HG03175 (cell line): ENCODE measurements at regions not wholly inside any gene's neighbourhood (a gene's known extent, or its start where the extent isn't known, plus 50 kb on each side); places are given as distances from the start of the nearest gene placed in this dataset.

Experiments
- ATAC-seq: cut with Tn5 transposase; IDR thresholded peaks from one replicate; pipeline ENCODE4 v1.9.1; 2021; ENCODE audit warnings: mild to moderate bottlenecking, moderate library complexity; ENCODE audit not compliant: unreplicated experiment

DNA sequence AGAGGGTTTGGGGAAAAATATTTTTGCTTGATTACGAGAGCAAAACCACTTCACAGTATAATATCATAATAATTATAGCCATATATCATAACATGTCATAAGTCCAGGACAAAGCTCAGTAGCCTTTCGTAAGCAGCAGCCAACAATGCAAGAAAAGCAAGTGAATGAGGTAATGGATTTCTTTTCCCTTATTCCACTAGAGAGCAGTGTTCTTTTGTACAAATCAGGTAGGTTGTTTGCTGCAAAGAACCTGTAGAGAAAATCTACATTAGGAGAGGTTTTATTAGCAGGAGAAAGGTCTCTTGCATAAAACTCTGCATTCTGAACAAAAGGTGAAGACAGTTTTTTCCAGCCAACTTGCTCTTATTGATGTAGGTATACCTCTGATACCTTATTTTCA, 1033.4 kb downstream of the TLE4 start:
- ATAC-seq, result no peak

DNA sequence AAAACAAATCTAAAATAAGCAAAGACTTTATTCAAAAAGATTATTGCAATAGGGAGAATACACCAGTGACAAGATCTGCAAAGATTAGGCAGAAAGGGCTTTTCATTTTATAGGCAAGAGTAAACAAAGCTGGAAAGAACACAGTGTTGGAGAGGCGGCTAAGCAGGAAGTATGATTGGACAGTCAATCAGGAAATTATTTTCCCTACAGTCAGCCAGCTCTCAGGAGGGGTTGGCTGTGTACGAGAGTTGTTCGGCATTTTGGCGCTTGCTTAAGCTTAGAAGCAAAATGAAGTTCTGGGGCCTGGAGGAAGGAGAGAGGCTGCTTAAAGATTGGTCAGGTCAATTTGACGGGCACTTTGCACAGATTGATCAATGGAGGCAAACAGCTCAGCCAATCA, 1030.5 kb downstream of the TLE4 start:
- no peak for ATAC-seq

DNA sequence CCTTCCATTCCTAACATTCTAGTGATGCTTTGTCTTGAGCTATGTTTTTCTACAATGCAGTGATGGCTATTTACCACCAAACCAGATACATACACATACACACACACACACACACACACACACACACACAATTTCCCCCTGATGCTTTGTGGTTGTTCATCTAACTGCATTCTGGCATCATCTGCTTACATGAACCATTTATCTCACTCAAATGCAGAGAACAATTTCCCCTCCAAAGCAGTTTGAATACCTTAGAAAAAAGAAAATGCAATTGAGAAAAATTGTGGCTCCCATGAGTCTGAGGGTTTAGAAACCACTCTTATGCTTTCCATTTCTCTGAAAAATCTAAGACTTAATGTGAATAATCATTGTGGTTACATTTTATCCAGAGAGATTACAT, 1024.8 kb downstream of the TLE4 start:
- no peak for ATAC-seq

GRCh38 chr9:80595192-80595591, 1023.4 kb downstream of the TLE4 start:
- no peak for ATAC-seq

DNA sequence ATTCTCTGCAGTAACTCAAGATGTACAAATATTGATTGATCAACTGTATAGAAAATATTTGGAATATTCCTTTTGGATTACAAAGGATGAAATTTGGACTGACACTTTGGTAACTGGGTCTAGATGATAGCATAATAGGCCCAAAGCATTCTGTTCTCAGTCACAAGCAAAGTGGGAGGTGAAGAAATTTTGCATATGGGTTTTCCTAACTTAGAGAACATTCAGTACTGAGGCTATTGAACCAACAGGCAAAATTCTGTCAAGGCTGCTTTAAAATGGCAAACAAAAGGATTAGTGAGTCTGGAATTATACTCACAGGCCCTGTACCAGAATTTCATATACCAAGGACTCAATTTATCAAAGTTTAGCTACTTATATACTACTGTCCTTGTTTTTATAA, 1020.6 kb downstream of the TLE4 start:
- no peak for ATAC-seq

DNA sequence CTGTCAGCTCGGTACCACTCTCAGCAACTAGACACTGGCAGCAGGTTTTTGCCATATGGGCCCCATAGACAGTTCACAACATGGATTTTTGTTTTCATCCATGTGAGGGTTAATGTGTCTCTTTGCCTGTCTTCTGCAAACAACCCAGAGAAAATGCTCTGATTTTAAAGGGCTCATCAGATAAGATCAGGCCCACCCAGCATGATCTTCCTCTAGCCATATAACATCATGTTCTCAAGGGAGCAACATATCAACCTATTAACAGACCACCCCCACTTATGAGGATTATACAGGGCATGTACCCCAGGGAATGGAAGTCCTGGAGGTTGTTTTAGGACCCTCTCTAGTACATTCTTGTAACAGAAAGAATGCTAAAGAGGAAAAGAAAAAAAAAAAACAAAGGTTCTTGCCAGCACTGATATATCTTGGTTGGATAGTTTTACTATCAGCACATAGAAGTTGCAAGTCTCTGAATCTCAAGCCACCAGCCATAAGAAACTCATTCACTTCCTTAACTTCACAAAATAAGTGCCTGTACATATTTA, 1015.1 kb downstream of the TLE4 start:
- no peak for ATAC-seq

DNA sequence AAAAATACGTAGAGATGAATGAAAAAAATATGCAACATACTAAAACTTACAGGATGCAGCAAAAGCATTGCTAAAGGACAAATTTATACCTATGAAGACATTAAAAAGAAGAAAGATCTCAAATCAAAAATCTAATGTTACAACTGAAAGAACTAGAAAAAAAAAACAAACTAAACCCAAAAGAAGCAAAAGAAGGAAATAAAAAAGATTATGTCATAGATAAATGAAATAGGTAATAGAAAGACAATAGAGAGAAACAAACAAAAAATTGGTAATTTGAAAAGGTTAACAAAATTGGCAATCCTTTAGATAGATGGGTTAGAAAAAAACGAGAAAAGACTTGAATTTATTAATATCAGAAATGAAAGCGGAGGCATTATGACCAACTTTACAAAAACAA, 1000.2 kb downstream of the TLE4 start:
- ATAC-seq, result no peak

GRCh38 chr9:80569236-80569635, 997.5 kb downstream of the TLE4 start:
- no peak for ATAC-seq

GRCh38 chr9:80561526-80561925, 989.8 kb downstream of the TLE4 start:
- no peak for ATAC-seq

DNA sequence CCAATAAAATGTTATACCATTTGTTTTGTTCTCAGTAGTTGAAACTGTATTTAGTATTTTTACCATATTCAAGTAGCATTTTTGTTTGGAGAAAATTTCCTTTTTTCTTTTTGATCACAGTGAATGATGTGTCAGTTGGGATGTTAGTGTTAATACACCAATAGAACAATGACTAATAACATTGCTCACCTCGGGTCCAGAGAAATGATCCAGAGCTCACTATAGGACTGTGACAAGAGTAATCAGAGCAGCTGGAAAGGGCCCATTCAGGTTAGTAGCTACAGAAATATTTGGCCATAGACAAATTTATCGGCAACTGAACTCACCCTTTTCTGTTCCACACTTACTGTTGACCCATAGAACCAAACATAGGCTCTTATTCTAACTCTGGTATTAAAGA, 989.2 kb downstream of the TLE4 start:
- no peak for ATAC-seq

DNA sequence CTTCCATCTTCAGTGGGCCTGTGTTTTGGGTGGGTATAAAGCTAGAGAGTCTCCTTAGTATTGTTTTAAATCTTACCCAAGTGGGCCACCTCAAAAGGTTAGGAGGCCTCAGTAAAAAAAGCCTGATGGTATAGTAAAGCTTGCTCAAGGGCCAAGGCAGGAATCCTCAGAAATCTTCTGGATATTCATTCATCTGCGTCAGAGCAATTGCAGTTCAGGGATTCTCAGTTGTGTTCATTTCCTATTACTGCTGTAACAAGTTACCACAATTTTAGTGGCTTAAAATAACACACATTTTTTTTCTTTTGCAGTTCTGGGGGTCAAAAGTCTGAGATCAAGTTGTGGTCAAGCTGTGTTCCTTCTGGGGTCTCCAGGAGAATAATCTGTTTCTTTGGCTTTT, 985.5 kb downstream of the TLE4 start:
- ATAC-seq, result no peak

DNA sequence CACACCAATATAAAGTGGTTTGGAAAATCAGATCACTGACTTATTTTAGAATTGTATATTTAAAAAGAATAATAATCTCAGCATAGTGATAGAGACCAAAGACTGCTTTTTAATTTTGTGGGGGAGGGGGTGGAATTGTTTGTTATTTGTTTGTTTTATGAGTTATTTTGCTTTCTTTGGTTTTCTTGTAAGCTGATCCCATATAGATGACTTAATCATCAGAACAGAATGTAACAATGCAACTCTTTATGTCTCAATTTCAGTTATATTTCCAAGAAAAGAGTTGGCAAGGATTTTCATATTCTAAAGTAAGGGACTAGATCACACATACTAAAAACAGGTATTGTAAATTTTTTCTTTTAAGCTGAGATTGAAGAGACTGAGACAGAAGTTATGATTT, 984.9 kb downstream of the TLE4 start:
- no peak for ATAC-seq

- ATAC-seq, result no peak
Measured at GRCh38 chr9:80555782-80556325, 984.1 kb downstream of the TLE4 start.

DNA sequence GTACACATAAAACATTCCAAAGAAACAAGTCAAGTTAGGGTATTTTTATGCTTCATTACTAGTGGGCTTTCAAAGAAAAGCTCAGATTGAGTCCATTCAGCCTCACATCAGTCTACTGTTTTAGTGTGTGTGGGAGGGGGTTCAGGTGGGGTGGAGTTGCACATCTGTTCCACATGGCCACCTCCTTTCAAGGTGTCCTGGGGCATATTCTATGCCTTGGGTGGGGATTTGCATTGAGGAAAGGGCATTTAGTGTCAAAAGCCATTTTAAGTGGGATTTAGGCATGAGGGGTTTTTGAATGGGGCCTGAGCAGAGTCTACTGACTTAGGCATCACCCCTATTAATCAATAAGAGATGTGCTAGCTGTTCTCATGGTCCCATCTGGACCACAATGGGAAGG, 983.1 kb downstream of the TLE4 start:
- no peak for ATAC-seq

DNA sequence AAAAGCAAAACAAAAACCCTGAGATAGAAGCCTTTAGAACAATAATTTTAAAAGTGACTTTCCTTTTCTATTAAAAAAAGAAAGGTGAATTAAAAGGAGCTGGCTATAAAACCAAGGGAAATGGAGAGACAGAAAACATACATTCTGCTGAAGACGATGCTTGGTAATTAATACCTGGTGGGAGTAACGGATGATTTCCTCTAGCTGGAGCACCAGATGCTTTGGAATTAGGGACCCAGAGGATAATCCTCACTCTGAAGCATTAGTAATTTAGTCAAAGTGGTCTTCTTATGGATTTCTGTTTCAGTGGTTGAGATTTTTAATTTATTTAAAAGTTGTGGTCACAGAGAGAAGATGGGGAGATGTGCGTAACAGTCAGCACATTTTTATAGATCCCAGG, 982.5 kb downstream of the TLE4 start:
- ATAC-seq, result no peak

DNA sequence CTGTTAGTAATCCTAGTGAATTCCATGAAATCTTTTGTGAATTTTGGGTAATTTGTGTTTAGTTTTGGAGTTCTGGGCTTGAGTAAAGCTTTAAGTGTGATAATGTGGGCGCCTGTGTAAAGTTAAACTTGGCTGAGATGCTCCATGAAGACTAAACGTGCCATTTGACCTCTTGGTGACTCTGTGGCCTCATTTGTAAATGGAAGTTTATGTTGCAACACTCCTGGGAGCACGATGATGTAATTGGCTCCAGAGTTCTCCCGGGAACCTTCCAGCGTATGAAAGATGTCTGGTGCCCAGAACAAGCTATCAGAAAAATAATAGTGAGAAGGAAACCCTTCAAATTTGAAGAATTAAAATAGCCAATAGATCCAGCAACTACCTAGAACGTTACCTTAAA, 981.2 kb downstream of the TLE4 start:
- ATAC-seq, result no peak

DNA sequence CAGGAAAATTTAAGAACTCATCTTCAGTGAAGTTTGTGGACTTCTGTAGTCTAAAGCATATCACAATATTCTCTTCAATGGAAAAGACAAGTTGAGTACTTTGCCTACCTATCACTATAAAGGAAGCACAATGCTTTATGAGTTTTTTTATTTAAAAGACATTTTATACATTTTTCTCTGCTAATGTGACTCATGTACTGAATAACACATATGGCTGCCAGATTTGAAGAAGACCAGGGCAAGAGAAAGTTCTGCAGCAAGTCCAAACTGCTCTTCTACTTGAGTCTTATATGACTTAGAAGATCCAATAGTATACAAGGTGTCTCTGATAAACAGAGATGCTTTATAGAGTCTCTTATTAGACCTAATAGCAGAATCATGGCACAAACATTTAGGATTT, 978.4 kb downstream of the TLE4 start:
- ATAC-seq, result no peak

- ATAC-seq, result no peak
Measured at GRCh38 chr9:80547613-80548012, 975.8 kb downstream of the TLE4 start.

DNA sequence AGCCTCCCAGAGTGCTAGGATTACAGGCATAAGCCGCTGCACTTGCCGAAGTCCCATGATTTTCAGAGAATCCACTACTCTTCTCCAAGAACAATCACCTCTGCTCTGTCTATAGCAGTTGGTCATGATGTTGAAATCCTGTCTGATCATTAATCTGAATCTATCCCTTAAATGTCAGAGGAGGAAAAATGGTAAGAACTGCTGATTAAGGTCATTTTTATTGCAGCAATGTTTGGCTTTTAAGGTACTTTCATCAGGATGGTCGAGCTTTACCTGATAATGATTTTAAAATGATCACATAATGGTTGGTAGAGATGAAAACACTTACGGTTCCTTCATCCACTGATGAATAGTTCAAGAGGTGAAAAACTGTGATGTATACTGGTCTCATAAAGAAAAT, 968.6 kb downstream of the TLE4 start:
- no peak for ATAC-seq

- no peak for ATAC-seq
Measured at GRCh38 chr9:80538976-80539375, 967.2 kb downstream of the TLE4 start.

GRCh38 chr9:80522465-80522864, 950.7 kb downstream of the TLE4 start:
- ATAC-seq, result no peak

GRCh38 chr9:80521151-80521550, 949.4 kb downstream of the TLE4 start:
- ATAC-seq, result no peak

- ATAC-seq, result no peak
Measured at GRCh38 chr9:80520231-80520630, 948.5 kb downstream of the TLE4 start.
